HG03520 (cell line): ENCODE measurements at regions not wholly inside any gene's neighbourhood (a gene's known extent, or its start where the extent isn't known, plus 50 kb on each side); places are given as distances from the start of the nearest gene placed in this dataset.
"Not testable (repeated sequence)": the region's sequence is repeated elsewhere in the genome, so short reads cannot be mapped to it uniquely, and the experiment has no call there.

Experiments used
- ATAC-seq: cut with Tn5 transposase; IDR thresholded peaks from one replicate; pipeline ENCODE4 v1.9.1; 2021; ENCODE audit warnings: mild to moderate bottlenecking, moderate library complexity; ENCODE audit not compliant: unreplicated experiment

DNA sequence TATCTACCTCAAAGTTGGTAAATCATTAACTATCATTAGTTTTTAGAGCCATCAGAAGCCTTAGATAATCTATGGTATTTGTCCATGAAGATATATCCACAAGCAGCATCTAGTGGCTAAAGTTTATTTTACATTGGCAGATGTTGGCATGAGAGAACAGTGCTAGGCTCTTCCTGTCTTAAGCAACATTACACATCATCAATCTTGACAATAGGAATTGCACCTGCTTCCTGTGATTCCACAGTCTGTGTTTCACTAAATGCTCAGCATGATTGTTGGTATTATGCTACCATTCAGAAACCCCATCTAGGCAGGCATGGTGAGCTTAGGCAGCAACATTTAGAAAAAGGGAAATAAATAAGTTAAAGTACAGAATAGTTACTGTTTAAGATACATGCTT lies 246.6 kb downstream of the SLCO4C1 start:
- no peak for ATAC-seq

DNA sequence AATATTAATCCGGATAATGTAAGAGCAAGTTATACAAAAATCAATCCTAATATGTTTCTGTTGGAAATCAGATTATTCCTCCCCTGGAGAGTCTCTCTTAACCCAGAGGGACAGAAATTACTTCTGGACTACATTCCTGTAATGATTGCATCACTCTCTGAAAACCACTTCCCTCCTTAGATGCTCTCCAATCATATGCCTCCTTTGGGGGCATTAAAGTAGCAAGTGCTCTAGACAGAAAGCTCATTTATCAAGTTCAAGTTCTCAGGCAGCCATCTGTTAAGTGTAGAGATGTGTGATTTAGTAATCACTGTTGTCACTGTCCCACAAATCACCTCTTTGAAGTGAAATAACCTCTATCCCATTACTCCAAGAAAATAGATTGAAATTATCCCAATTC lies 247.1 kb downstream of the SLCO4C1 start:
- ATAC-seq = no peak

DNA sequence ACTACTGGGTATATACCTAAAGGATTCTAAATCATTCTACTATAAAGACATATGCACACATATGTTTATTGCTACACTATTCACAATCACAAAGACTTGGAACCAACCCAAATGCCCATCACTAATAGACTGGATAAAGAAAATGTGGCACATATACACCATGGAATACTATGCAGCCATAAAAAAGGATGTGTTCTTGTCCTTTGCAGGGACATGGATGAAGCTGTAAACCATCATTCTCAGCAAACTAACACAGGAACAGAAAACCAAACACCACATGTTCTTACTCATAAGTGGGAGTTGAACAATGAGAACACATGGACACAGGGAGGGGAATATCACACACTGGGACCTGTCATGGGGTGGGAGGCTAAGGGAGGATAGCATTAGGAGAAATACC lies 249.0 kb downstream of the SLCO4C1 start:
- ATAC-seq = not testable (repeated sequence)

DNA sequence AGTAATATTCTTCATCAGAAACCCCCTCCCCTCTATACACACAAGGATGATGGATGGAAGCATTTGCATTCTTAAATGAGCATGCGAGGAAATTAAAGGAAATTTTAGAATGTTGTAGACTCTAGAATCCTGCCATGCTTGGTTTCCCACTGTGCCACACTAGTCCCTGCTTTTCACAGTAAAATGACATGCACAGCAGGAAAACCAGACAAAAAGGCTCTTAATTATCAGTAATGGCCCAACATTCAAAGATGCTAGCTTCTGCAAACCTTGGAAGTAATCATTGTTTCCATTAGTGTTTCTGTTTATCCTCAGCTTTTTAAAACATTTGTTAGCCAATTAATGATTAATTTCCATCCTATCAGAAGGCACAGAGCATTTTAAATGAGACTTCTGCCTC lies 255.8 kb downstream of the SLCO4C1 start:
- ATAC-seq = no peak

DNA sequence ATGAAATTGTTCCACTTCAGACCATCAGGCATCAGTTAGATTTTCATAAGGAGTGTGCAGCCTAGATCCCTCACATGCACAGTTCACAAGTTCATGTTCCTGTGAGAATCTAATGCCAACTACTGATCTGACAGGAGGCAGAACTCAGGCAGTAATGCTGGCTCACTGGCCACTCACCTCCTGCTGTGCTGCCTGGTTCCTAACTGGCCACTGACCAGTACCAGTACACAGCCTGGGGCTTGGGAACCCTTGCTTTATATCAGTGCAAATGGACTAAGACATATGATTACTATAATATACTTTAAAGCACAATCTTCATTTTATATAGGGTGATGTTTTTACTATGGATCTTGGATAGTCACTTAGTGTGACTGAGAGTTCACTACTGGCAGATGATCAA lies 259.2 kb downstream of the SLCO4C1 start:
- ATAC-seq = no peak

DNA sequence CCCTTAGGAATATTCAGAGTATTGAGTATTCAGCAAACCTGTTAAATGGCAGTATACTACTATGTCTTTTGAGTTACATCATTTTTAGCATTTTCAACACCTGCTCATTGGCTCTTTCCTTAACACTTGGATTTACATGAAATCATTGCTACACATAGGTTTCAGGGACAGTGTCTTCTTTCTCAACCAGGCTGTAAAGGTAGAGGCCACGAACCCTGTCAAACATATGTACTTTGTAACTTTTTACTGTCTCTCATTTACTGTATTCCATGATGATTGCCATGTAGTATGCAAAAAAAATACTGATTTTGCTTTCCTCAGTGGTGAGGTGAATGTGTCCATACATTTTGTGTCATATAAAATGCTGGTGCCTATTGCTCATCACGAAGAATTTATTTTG lies 264.4 kb downstream of the SLCO4C1 start:
- ATAC-seq = no peak

DNA sequence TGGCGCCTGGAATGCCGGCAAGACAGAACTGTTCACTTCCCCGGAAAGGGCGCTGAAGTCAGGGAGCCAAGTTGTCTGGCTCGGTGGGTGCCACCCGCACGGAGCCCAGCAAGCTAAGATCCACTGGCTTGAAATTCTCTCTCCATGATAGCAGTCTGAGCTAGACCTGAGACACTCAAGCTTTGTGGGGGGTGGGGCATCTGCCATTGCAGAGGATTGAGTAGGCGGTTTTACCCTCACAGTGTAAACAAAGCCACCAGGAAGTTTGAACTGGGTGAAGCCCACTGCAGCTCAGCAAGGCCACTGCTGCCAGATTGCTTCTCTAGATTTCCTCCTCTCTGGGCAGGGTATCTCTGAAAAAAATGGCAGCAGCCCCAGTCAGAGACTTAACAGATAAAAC lies 277.4 kb downstream of the SLCO4C1 start:
- ATAC-seq = no peak

DNA sequence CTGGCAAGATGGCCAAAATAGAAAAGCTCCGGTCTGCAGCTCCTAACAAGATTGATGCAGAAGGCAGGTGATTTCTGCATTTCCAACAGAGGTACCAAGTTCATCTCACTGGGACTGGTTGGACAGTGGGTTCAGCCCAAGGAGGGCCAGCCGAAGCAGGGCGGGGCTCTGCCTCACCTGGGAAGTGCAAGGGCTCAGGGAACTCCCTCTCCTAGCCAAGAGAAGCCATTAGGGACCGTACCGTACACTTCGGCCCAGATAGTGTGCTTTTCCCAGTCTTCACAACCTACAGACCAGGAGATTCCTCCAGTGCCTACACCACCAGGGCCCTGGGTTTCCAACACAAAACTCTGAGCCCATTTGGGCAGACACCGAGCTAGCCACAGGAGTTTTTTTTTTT lies 277.8 kb downstream of the SLCO4C1 start:
- no peak for ATAC-seq

DNA sequence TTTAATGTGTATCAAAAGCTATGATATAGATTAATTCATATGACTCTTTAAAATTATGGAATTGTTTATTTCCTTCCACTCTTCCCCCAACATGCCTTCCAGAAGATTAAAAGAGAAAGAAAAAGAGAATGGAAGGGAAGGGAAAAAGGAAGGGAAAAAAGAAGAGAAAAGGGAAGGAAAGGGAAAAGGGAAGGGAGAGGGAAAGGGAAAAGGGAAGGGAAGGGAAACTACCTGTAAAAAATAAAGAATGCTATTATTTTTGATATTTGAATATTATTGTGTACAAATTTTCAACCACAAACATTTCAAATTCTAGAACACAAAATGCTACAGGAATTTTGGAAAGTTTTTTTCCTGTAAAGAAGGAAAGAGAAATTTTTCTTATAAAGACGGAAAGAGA lies 281.7 kb downstream of the SLCO4C1 start:
- ATAC-seq = no peak

DNA sequence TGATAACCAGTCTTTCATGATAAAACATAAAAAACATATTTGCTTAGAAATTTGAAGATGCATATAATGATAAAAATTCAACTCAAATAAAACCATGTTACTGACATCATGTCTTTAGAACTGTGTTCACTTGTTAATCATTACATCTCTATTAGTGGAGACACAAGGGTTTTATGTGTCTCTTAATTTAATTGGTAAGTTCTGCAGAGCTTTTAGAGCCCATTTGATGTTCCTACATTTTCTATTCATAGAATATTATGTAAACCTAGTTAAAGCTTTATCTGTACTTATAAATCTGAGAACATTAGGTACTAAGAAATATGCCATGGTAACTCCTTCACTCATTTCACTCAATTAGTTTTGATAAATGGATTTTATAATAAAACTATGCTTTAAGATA lies 285.4 kb downstream of the SLCO4C1 start:
- ATAC-seq = no peak

DNA sequence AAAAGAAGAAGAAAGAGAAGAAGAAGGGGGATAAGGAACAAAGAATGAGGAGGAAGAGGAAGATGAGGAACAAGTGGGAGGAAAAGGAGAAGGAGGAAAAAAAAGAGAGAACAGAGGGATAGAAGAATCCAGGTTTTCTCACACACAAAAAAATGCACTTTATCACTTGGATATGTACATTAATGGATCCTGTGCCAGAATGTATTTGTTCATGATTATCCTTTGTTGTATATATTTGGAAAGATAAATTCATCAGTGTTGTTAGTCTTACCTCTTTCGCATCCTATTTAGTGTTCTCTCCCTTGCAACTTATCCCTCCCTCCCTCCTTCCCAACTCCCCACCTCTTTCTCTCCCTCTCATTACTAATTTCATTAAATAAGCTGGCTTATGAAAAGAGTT lies 298.8 kb downstream of the SLCO4C1 start:
- ATAC-seq = no peak

DNA sequence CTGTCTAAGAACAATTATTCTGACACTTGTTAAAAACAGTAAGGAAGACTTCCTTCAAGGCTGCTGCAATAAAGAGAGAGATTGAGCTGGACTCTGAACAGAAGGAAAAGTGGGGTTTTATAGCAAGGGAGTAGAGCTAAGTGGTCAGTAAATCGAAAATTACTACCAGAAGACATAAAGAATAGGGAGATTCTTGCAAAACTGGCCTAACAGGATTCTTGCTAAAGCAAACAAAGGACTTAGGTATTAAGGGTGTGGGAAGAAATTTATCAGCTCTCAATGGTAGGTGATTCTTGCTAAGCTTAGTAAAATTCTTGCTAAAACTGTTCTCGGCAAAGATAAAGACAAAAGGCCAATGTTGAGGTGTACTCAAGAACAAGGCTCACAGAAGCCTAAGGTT lies 300.5 kb downstream of the SLCO4C1 start:
- no peak for ATAC-seq

DNA sequence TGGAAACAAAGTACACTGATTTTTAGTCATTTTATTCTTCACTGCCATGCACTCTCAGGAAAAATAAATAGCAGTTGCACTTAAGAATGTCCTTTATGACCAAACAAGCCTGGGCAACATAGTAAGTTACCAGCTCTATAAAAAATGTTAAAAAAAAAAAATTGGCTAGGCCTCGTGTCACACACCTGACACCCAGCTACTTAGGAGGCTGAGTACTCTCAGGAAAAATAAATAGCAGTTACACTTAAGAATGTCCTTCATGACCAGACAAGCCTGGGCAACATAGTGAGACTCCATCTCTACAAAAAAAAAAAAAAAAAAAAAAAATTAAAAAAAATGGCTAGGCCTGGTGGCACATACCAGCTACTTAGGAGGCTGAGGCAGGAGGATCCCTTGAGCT lies 304.6 kb downstream of the SLCO4C1 start:
- no peak for ATAC-seq

DNA sequence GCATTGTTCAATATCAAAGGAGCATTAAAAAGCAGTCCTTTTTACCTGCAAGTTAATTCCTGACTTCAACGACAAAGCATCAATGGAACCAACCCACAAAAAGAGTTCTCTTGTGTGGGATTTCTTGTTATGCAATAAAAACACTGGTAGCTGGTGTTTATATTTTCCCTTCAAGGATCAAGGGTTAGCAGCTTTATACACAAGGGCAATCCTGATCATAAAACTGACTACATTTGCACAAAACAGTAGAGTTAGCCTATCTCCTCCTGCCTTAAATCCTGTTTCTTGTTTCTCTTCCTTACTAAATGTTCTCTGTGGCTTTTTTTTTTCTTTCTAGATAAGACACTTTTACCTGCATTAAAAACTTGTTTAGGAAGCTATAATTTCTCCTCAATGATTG lies 306.4 kb downstream of the SLCO4C1 start:
- ATAC-seq = no peak

DNA sequence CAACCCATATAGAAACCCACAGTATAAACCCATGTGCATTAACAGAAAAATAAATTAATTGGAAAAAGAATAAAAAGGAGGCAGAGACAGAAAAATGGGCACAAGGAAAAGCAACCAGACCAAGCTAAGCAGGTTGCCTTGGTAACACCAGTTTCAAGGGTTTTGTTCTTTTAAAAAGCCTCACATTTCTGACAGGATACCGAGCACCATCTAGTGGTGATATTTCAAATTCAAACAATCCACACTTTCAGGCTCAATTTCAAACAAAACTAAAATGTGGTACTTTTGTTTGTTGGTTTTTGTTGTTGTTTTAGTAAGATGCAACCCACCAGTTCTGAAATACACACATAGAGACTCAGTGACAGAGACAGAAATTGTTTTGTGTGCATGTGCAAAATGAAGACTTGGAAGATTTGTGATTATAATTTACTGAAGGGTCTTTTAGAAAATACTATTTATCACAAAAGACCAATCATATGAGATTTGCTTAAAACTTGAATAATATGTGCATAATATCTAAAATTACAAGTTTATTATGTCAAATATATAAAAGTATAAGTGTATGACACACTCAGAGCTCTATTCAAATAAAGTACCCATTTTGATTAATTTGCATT lies 318.2 kb downstream of the SLCO4C1 start:
- ATAC-seq = peak; percentile 94

DNA sequence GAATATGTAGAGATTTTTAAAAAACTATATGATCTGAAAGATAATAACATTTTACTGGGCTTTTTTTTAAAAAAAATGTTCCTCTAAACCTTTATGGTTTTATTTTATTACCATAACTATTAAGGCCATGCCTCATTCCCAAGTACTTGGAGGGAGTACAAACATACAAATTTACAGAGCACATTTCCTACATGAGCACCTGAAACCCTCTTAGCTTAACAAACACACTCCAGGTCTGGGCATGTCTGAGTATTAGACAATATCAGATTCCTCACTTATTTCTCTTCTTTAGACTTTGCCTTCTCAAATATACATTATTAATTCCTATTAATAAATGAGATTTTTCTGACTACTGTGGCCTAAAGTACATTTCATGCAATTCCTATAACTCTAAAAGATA lies 319.2 kb downstream of the SLCO4C1 start:
- ATAC-seq = no peak

DNA sequence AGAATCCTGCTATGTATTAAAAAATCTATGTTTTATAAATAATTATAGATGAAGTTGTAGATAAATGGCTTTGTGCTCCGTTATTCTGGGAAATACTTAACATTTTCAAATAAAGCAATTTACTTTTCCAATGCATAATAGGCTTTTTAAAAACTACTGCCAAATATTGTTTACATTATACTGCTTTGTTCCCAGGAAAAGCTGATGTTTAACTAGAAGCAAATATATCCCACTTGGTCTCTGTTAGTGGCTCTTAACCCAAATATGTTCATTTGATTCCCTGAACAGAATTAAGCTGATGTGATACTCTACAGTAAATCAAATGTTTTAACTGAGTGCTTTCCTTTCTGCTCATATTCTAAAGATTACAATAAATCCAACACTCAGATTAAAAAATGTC lies 326.3 kb downstream of the SLCO4C1 start:
- ATAC-seq = no peak

DNA sequence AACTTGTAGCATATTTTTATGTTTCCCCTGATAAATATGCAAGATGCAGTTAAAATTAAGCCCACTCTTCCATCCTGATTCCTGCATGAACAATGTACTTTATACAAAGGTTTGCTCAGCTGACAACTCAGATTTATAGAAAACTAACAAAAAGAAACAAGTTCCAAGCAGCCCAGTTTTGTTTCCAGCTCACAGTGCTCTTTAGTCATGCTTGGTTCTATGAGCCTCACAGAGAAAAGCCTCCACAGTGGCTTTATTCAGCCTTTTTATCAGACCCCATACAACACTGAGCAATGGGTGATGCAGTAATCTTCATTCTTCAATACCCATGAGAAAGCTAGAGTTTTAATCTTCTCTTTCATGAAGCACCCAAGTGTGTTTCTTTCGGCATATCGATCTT lies 329.6 kb downstream of the SLCO4C1 start:
- no peak for ATAC-seq

DNA sequence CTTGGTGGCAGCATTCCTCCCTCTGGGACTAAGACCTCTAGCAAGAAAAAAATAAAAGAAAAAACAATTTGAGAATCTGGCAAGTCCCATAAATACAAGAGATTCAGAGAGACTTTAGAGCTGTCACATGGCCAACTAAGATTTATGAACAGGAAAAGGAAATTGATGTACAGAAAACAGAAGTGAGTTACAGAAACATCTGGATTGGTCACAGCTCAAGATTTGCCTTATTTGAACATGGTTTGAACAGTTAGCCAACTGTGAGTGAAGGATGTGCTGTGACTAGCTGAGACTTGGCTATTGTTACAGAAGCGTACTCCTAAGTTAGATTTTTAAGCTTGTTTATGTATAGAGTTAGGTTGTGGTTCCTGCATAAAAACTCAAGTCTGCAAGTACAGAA lies 340.2 kb downstream of the SLCO4C1 start:
- ATAC-seq = no peak

DNA sequence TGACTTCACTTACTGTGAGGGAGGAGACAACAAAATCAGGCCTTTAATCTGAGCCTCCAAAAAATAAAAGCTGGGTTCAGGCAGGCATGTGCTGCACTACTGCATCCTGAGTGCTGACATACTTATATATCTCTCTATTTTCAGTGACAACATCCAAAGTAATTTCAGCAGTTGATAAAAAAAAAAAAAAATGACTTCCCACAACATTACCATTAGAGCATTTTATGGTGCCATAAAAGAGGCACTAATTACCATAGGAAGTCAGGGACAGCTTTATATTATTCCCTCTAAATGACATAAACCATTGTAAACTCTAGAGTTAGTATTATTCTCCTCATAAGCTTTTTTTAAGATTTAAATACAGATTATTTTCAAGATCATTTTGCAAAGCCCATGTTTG lies 346.1 kb downstream of the SLCO4C1 start:
- ATAC-seq = no peak

DNA sequence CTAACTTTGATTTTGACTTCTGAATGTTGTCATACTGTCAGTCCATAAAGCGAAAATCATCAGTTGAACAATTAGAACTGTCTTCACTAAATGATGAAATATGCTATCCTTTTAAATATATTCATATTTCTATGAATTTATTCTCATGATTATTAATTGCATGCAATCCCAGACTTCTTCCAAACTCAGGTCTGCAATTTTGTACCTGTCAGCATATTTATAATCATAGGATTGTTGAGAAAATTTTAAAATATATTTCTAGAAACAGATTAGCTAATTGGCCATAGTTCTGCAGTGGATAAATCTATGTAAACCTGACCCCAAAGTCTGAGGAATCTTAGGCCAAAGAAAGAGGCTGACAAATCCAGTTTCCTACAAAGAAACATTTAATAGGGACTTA lies 347.5 kb downstream of the SLCO4C1 start:
- no peak for ATAC-seq

DNA sequence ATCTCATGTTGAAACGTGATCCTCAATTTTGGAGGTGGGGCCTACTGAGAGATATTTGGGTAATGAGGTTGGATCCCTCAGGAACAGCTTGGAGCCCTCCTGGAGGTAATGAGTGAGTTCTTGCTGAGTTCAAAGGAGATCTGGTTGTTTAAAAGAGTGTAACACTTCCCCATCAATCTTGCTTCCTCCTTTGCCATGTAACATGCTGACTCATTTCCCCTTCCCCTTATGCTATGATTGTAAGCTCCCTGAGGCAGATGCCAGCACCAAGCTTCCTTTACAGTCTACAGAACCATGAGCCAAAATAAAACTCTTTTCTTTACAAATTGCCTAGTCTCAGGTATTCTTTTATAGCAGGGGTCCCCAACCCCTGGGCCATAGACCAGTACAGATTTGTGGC lies 352.3 kb downstream of the SLCO4C1 start:
- no peak for ATAC-seq

DNA sequence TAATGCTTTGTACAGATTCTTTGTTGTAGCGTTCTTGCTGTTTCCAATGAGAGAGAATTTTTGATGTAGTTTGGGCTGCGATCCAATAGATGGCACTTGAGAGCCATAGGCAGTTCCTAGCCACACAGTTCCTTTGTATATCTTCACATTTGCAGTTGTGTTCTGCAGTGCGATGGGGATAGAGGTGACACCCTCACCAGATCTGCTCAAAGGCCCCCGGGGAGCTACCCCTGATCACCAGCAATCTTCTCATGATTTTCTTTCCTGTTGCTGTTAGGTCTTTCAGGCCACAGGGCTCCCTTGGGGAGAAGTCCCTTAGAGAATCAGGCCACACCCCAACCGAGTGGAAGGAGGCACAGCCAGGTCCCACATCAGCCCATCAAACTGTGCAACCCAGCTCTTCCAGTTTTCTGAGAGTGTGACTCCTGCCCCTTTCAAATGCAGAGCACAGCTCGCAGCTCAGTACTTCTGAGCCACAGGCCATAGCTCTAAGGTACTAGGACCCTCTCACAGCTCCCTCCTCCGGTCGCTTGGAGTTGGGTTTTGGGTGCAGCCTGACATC lies 353.7 kb downstream of the SLCO4C1 start:
- ATAC-seq = peak; percentile 85
